ENCODE measurements at regions not wholly inside any gene's neighbourhood (a gene's known extent, or its start where the extent isn't known, plus 50 kb on each side); places are given as distances from the start of the nearest gene placed in this dataset.
A peak's percentile ranks its signal among the peaks of the same experiment; 100 is the strongest.

GRCh38 chr2:199147216-199147615 is 310.5 kb downstream of the SATB2 start:
- intact Hi-C loops (cut with DNase I) = no loop called here
- TF ChIP-seq CTCF (IDR thresholded peaks at IDR 0.05) (no peak), POLR2A (IDR thresholded peaks at IDR 0.05) (no peak)
- no peaks in the 10 kb centered on the region for H3K27me3 ChIP-seq

GRCh38 chr2:199144546-199144945 is 313.2 kb downstream of the SATB2 start:
- TF ChIP-seq POLR2A (IDR thresholded peaks at IDR 0.05) (no peak), CTCF (IDR thresholded peaks at IDR 0.05) (no peak)
- Histone ChIP-seq H3K27me3 (no peaks in the 10 kb centered on the region), H3K36me3 (replicated peaks in 1 of 2) (no peaks in the 10 kb centered on the region), H3K9me3 (replicated peaks in 1 of 3) (no peaks in the 10 kb centered on the region), H3K4me1 (replicated peaks in 1 of 2) (no peaks in the 10 kb centered on the region), H3K4me3 (no peak overlapping the region), H3K27ac (no peak overlapping the region)
- no peak for DNase-seq
- intact Hi-C loops (cut with DNase I) = no loop called here

More at GRCh38 chr2:199147216-199147615, 310.5 kb downstream of the SATB2 start:
- Histone ChIP-seq H3K9me3 (replicated peaks in 1 of 3) (no peaks in the 10 kb centered on the region), H3K4me1 (replicated peaks in 1 of 2) (no peaks in the 10 kb centered on the region), H3K4me3 (no peak overlapping the region), H3K27ac (no peak overlapping the region), H3K36me3 (replicated peaks in 1 of 2) (no peaks in the 10 kb centered on the region)
- DNase-seq = no peak

- H3K27ac ChIP-seq = no peak overlapping the region
- no peak for DNase-seq
- no peaks in the 10 kb centered on the region for H3K27me3 ChIP-seq
- 50 to 88% (median 81%) methylated on average over 1 of the region's 1 CpG for WGBS, 4 donors
- intact Hi-C loops (cut with DNase I) = no loop called here
- H3K4me1 ChIP-seq (replicated peaks in 1 of 2) = no peaks in the 10 kb centered on the region
- H3K36me3 ChIP-seq (replicated peaks in 1 of 2) = no peaks in the 10 kb centered on the region
- no peaks in the 10 kb centered on the region for H3K9me3 ChIP-seq (replicated peaks in 1 of 3)
- H3K4me3 ChIP-seq = no peak overlapping the region
- TF ChIP-seq CTCF (IDR thresholded peaks at IDR 0.05) (no peak), POLR2A (IDR thresholded peaks at IDR 0.05) (no peak)
These were observed 313.7 kb downstream of the SATB2 start for GRCh38 chr2:199144036-199144435.

- Histone ChIP-seq H3K4me3 (no peak overlapping the region), H3K27me3 (no peaks in the 10 kb centered on the region), H3K4me1 (replicated peaks in 1 of 2) (no peaks in the 10 kb centered on the region), H3K27ac (no peak overlapping the region), H3K36me3 (replicated peaks in 1 of 2) (no peaks in the 10 kb centered on the region), H3K9me3 (replicated peaks in 1 of 3) (no peaks in the 10 kb centered on the region)
- intact Hi-C loops (cut with DNase I) = no loop called here
- DNase-seq = peak in 4 of 7 donors; percentile 29 to 51 (median 40)
- TF ChIP-seq CTCF (IDR thresholded peaks at IDR 0.05) (no peak), POLR2A (IDR thresholded peaks at IDR 0.05) (no peak)
These were observed 321.1 kb downstream of the SATB2 start for GRCh38 chr2:199136681-199137080.
